Gastrocnemius medialis (tissue), 4 donors: ENCODE measurements at regions not wholly inside any gene's neighbourhood (a gene's known extent, or its start where the extent isn't known, plus 50 kb on each side); places are given as distances from the start of the nearest gene placed in this dataset.

ENCODE experiments used
- ATAC-seq, 2 donors: fragments of 150-250 bp; one replicate each; pipeline ENCODE4 v1.9.1; 2016
- DNase-seq, 2 donors: peaks; one replicate each; pipeline ENCODE4 v3.0.0-alpha.2; 2019
- H3K27ac ChIP-seq, 4 donors: fragments of 200-600 bp; sonication (generic); 1 replicate in 1 of 4; 2 replicates in 3 of 4; pipeline ENCODE4 v1.5.1; 2016 to 2018; ENCODE audit warnings: mild to moderate bottlenecking in 2 of 4, moderate library complexity in 1 of 4
- H3K27me3 ChIP-seq, 3 donors: fragments of 200-600 bp; sonication (generic) in 2 of 3; 1 replicate in 1 of 3; 2 replicates in 2 of 3; pipeline versions ENCODE4 v1.5.1 to v1.6.0; 2016 to 2019; ENCODE audit warnings: mild to moderate bottlenecking in 1 of 3, moderate library complexity in 1 of 3
- H3K36me3 ChIP-seq, 2 donors: fragments of 200-600 bp; sonication (generic) in 1 of 2; one replicate each; pipeline ENCODE4 v1.5.1; 2017 to 2018
- H3K4me1 ChIP-seq, 2 donors: fragments of 200-600 bp; sonication (generic) in 1 of 2; one replicate each; pipeline ENCODE4 v1.5.1; 2016 to 2017; ENCODE audit warnings: mild to moderate bottlenecking in 2 of 2
- H3K4me3 ChIP-seq, 4 donors: fragments of 200-600 bp; sonication (generic) in 3 of 4; 1 replicate in 1 of 4; 2 replicates in 3 of 4; pipeline ENCODE4 v1.5.1; 2016 to 2019; ENCODE audit warnings: mild to moderate bottlenecking in 2 of 4
- H3K9me3 ChIP-seq, 3 donors: fragments of 200-600 bp; sonication (generic) in 2 of 3; 1 replicate in 1 of 3; 2 replicates in 2 of 3; pipeline ENCODE4 v1.5.1; 2016 to 2019
- POLR2A ChIP-seq, 2 donors: fragments of 450-650 bp; IDR thresholded peaks; one replicate each; pipeline ENCODE4 v1.6.1; 2017; ENCODE audit warnings: antibody characterized with exemption in 2 of 2, mild to moderate bottlenecking in 2 of 2, moderate library complexity in 2 of 2
- in situ Hi-C, 4 donors: fragments of 200-750 bp; cut with MboI; loops; one replicate each; pipeline versions ENCODE4 v1.15.0 to v1.8.0; 2017; ENCODE audit warnings: low sequenced_read_pairs in 4 of 4
- intact Hi-C: fragments of 100-400 bp; cut with DNase I; formaldehyde crosslinking; loops from one replicate; pipeline ENCODE4 v1.15.1; 2023; ENCODE audit warnings: low total_unique reads
- TF ChIP-seq, protein P1 (sequence below), 5 experiments: fragments of 450-650 bp in 3 of 5; fragments of 200-600 bp in 2 of 5; sonication (generic) in 2 of 5; IDR thresholded peaks in 4 of 5; conservative IDR thresholded peaks in 1 of 5; 1 replicate in 4 of 5; 2 replicates in 1 of 5; pipeline ENCODE4 v1.5.1; 2016 to 2019; ENCODE audit warnings: antibody characterized with exemption in 5 of 5, mild to moderate bottlenecking in 3 of 5, moderate library complexity in 3 of 5

DNA sequence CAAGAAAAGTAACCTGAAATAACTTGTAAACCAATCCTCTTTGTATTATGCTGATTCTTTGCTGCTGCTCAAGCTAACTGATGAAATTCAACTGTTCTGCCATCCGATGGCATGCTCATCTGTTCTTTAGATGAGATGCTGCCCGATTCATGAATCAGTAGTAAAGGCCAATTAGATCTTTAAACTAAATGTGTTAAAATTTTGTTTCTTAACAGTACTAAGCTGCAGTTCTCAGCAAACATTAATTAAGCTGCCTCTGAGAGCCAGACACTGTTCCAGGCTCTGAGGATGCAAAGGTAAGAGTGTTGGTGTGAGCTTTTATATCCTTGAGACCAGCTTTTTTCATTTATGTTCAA lies 77.0 kb upstream of the NT5E start:
- TF ChIP-seq POLR2A (IDR thresholded peaks at IDR 0.05): no peak
- Histone ChIP-seq H3K36me3 (no peaks in the 10 kb centered on the region), H3K4me1 (no peaks in the 10 kb centered on the region), H3K9me3 (no peaks in the 10 kb centered on the region), H3K4me3 (no peak overlapping the region), H3K27ac (no peak overlapping the region), H3K27me3 (no peaks in the 10 kb centered on the region)
- intact Hi-C loops (no loop called here), in situ Hi-C loops (no loop called here)
- DNase-seq: no peak
- ATAC-seq: no peak

- in situ Hi-C loops: no loop called here
- TF ChIP-seq, protein P1, sequence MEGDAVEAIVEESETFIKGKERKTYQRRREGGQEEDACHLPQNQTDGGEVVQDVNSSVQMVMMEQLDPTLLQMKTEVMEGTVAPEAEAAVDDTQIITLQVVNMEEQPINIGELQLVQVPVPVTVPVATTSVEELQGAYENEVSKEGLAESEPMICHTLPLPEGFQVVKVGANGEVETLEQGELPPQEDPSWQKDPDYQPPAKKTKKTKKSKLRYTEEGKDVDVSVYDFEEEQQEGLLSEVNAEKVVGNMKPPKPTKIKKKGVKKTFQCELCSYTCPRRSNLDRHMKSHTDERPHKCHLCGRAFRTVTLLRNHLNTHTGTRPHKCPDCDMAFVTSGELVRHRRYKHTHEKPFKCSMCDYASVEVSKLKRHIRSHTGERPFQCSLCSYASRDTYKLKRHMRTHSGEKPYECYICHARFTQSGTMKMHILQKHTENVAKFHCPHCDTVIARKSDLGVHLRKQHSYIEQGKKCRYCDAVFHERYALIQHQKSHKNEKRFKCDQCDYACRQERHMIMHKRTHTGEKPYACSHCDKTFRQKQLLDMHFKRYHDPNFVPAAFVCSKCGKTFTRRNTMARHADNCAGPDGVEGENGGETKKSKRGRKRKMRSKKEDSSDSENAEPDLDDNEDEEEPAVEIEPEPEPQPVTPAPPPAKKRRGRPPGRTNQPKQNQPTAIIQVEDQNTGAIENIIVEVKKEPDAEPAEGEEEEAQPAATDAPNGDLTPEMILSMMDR (IDR thresholded peaks at IDR 0.05 in 4 of 5, conservative IDR thresholded peaks at IDR 0.05 in 1 of 5): no peak
- TF ChIP-seq POLR2A (IDR thresholded peaks at IDR 0.05): no peak
These were observed 77.5 kb upstream of the NT5E start for GRCh38 chr6:85372188-85372914.

GRCh38 chr6:85368631-85369030 lies 81.3 kb upstream of the NT5E start:
- intact Hi-C loops (no loop called here), in situ Hi-C loops (no loop called here)
- H3K4me3 ChIP-seq: no peak overlapping the region
- TF ChIP-seq POLR2A (IDR thresholded peaks at IDR 0.05): no peak
- TF ChIP-seq, protein P1 (IDR thresholded peaks at IDR 0.05 in 4 of 5, conservative IDR thresholded peaks at IDR 0.05 in 1 of 5): no peak
- no peak for ATAC-seq
- H3K27ac ChIP-seq: no peak overlapping the region
- DNase-seq: no peak
- no peaks in the 10 kb centered on the region for H3K9me3 ChIP-seq
- no peaks in the 10 kb centered on the region for H3K4me1 ChIP-seq
- no peaks in the 10 kb centered on the region for H3K36me3 ChIP-seq
- H3K27me3 ChIP-seq: no peaks in the 10 kb centered on the region

More at GRCh38 chr6:85372188-85372914, 77.5 kb upstream of the NT5E start:
- Histone ChIP-seq H3K36me3 (no peaks in the 10 kb centered on the region), H3K27me3 (no peaks in the 10 kb centered on the region), H3K27ac (no peak overlapping the region), H3K4me3 (no peak overlapping the region), H3K9me3 (no peaks in the 10 kb centered on the region), H3K4me1 (no peaks in the 10 kb centered on the region)
- intact Hi-C loops: no loop called here
- ATAC-seq (no peak), DNase-seq (no peak)

DNA sequence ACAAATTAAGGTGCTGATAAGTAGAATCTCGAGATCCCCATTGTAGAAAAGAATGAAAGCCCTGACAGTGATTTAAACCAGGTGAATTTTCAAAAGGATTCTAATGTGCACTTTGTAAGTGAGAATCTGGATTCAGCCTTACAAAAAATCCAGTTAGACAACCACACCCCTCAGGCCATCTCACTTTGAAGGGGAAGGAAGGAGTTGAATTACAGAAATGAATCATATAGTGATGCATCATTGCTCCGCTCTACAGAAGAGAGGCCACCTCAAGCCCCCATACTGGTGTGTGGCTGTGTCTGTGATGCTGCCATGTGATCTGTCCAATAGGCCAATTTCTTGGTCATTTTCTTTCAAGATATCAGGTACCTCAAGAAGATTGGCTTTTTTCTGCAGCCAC lies 85.5 kb upstream of the NT5E start:
- no peaks in the 10 kb centered on the region for H3K4me1 ChIP-seq
- DNase-seq (no peak), ATAC-seq (no peak)
- in situ Hi-C loops (loop anchor here in 1 of 4 donors (5.0 kb wide), 1 partner anchor 118 kb away; no protein-coding TSS in a partner anchor), intact Hi-C loops (no loop called here)
- no peak overlapping the region for H3K4me3 ChIP-seq
- TF ChIP-seq, protein P1 (IDR thresholded peaks at IDR 0.05 in 4 of 5, conservative IDR thresholded peaks at IDR 0.05 in 1 of 5): no peak
- no peak for TF ChIP-seq POLR2A (IDR thresholded peaks at IDR 0.05)
- no peaks in the 10 kb centered on the region for H3K27me3 ChIP-seq
- no peak overlapping the region for H3K27ac ChIP-seq
- H3K9me3 ChIP-seq: no peaks in the 10 kb centered on the region
- no peaks in the 10 kb centered on the region for H3K36me3 ChIP-seq

- Histone ChIP-seq H3K4me1 (no peaks in the 10 kb centered on the region), H3K9me3 (no peaks in the 10 kb centered on the region), H3K27me3 (no peaks in the 10 kb centered on the region), H3K27ac (no peak overlapping the region), H3K36me3 (no peaks in the 10 kb centered on the region), H3K4me3 (no peak overlapping the region)
- intact Hi-C loops (no loop called here), in situ Hi-C loops (loop anchor here in 1 of 4 donors (5.0 kb wide), 1 partner anchor 118 kb away; no protein-coding TSS in a partner anchor)
- TF ChIP-seq, protein P1 (IDR thresholded peaks at IDR 0.05 in 4 of 5, conservative IDR thresholded peaks at IDR 0.05 in 1 of 5): no peak
- TF ChIP-seq POLR2A (IDR thresholded peaks at IDR 0.05): no peak
- ATAC-seq (no peak), DNase-seq (no peak)
These were observed 86.0 kb upstream of the NT5E start for GRCh38 chr6:85363870-85364269.
